Astrocyte (in vitro differentiated cells and primary cell): ENCODE measurements at regions not wholly inside any gene's neighbourhood (a gene's known extent, or its start where the extent isn't known, plus 50 kb on each side); places are given as distances from the start of the nearest gene placed in this dataset.
"Not testable (repeated sequence)": the region's sequence is repeated elsewhere in the genome, so short reads cannot be mapped to it uniquely, and the experiment has no call there.

ENCODE experiments used
- DNase-seq: peaks from one replicate; pipeline ENCODE4 v3.0.0-alpha.2; 2010; ENCODE audit warnings: low read depth
- FAIRE-seq: peaks from 2 replicates; lab custom pipeline; 2011; peaks lifted over from hg19 to GRCh38; lab: Jason Lieb, UNC
- H2AFZ ChIP-seq: 2 replicates; pipeline ENCODE4 v1.6.0; 2012; ENCODE audit warnings: low read depth, low read length, inconsistent platforms
- H3K27ac ChIP-seq: 2 replicates; pipeline ENCODE4 v1.5.1; 2011; ENCODE audit warnings: low read depth, low read length, inconsistent platforms
- H3K27me3 ChIP-seq: 2 replicates; pipeline ENCODE4 v1.6.0; 2011; ENCODE audit warnings: low read length, inconsistent platforms; ENCODE audit not compliant: insufficient read depth
- H3K36me3 ChIP-seq: 2 replicates; pipeline ENCODE4 v1.5.1; 2011; ENCODE audit warnings: low read length, inconsistent platforms; ENCODE audit not compliant: insufficient read depth
- H3K4me1 ChIP-seq: 2 replicates; pipeline ENCODE4 v1.5.1; 2011; ENCODE audit warnings: low read length, inconsistent platforms; ENCODE audit not compliant: insufficient read depth
- H3K4me2 ChIP-seq: 2 replicates; pipeline ENCODE4 v1.6.0; 2012; ENCODE audit warnings: low read length, inconsistent platforms
- H3K4me3 ChIP-seq: 2 replicates; pipeline ENCODE4 v1.5.1; 2011; ENCODE audit warnings: low read depth, mild to moderate bottlenecking, low read length, inconsistent platforms; ENCODE audit not compliant: insufficient read depth
- H3K79me2 ChIP-seq: 2 replicates; pipeline ENCODE4 v1.6.0; 2012; ENCODE audit warnings: mild to moderate bottlenecking, low read length, inconsistent platforms; ENCODE audit not compliant: insufficient read depth
- H3K9ac ChIP-seq: 2 replicates; pipeline ENCODE4 v1.6.0; 2012; ENCODE audit warnings: mild to moderate bottlenecking, low read length, inconsistent platforms
- H3K9me3 ChIP-seq: 2 replicates; pipeline ENCODE4 v1.5.1; 2012; ENCODE audit warnings: low read depth, mild to moderate bottlenecking, low read length, inconsistent platforms; ENCODE audit not compliant: insufficient read depth
- H4K20me1 ChIP-seq: 2 replicates; pipeline ENCODE4 v1.6.0; 2012; ENCODE audit warnings: low read length, inconsistent platforms; ENCODE audit not compliant: insufficient read depth
- H3K27ac Mint-ChIP-seq: one replicate; pipeline ENCODE4 v1.8.0; 2021; ENCODE audit warnings: mild to moderate bottlenecking, mixed read lengths; ENCODE audit not compliant: unreplicated experiment
- H3K27me3 Mint-ChIP-seq: one replicate; pipeline ENCODE4 v1.8.0; 2021; ENCODE audit warnings: low read depth, mixed read lengths; ENCODE audit not compliant: unreplicated experiment
- H3K36me3 Mint-ChIP-seq: one replicate; pipeline ENCODE4 v1.8.0; 2021; ENCODE audit warnings: low read depth, mixed read lengths; ENCODE audit not compliant: unreplicated experiment
- H3K4me1 Mint-ChIP-seq: one replicate; pipeline ENCODE4 v1.8.0; 2021; ENCODE audit warnings: low read depth, mixed read lengths; ENCODE audit not compliant: unreplicated experiment
- H3K4me3 Mint-ChIP-seq: one replicate; pipeline ENCODE4 v1.8.0; 2021; ENCODE audit warnings: mild to moderate bottlenecking, moderate library complexity, mixed read lengths; ENCODE audit not compliant: unreplicated experiment
- H3K9me3 Mint-ChIP-seq: one replicate; pipeline ENCODE4 v1.8.0; 2021; ENCODE audit warnings: mild to moderate bottlenecking, mixed read lengths; ENCODE audit not compliant: unreplicated experiment
- CTCF ChIP-seq: IDR thresholded peaks from 2 replicates; pipeline ENCODE4 v1.5.1; 2011; ENCODE audit warnings: low read depth, mild to moderate bottlenecking, inconsistent platforms, low read length, moderate library complexity; ENCODE audit not compliant: insufficient read depth
- EZH2 ChIP-seq: IDR thresholded peaks from 2 replicates; pipeline ENCODE4 v1.6.1; 2012; ENCODE audit warnings: mild to moderate bottlenecking, low read length, inconsistent platforms; ENCODE audit not compliant: insufficient read depth

- H3K36me3 Mint-ChIP-seq, H2AFZ ChIP-seq, FAIRE-seq, H3K4me2 ChIP-seq, H3K36me3 ChIP-seq, H3K27me3 ChIP-seq, DNase-seq, H3K4me1 Mint-ChIP-seq, H3K27me3 Mint-ChIP-seq, H3K4me3 ChIP-seq, H3K9me3 Mint-ChIP-seq, H3K27ac ChIP-seq, H3K79me2 ChIP-seq, H3K9me3 ChIP-seq, H3K9ac ChIP-seq, H4K20me1 ChIP-seq, H3K4me1 ChIP-seq, H3K4me3 Mint-ChIP-seq, H3K27ac Mint-ChIP-seq: not testable (repeated sequence)
Observed at GRCh38 chr5:86292811-86293210, 324.9 kb upstream of the COX7C start.

- H2AFZ ChIP-seq, H3K36me3 ChIP-seq: not testable (repeated sequence)
Observed at GRCh38 chr5:86302643-86303042, 315.1 kb upstream of the COX7C start.

GRCh38 chr5:86305050-86305449 is 312.7 kb upstream of the COX7C start:
- not testable (repeated sequence) for H2AFZ ChIP-seq, H3K9me3 ChIP-seq, H3K79me2 ChIP-seq, H3K27me3 ChIP-seq, H3K9ac ChIP-seq, H3K4me3 Mint-ChIP-seq, H4K20me1 ChIP-seq, H3K9me3 Mint-ChIP-seq, H3K4me1 Mint-ChIP-seq, H3K27ac ChIP-seq, H3K27me3 Mint-ChIP-seq, H3K27ac Mint-ChIP-seq, H3K36me3 ChIP-seq, H3K4me3 ChIP-seq, H3K4me1 ChIP-seq, DNase-seq, H3K4me2 ChIP-seq, H3K36me3 Mint-ChIP-seq, FAIRE-seq
- TF ChIP-seq CTCF: peak; percentile 44

More at GRCh38 chr5:86302643-86303042, 315.1 kb upstream of the COX7C start:
- not testable (repeated sequence) for H3K9me3 ChIP-seq, H3K79me2 ChIP-seq, H3K4me1 ChIP-seq, H3K4me3 Mint-ChIP-seq, FAIRE-seq, H3K4me3 ChIP-seq, H3K9ac ChIP-seq, H3K4me2 ChIP-seq, H3K36me3 Mint-ChIP-seq, H3K27me3 ChIP-seq, DNase-seq, H3K27me3 Mint-ChIP-seq, H3K27ac ChIP-seq, H3K4me1 Mint-ChIP-seq, H4K20me1 ChIP-seq, H3K9me3 Mint-ChIP-seq
- H3K27ac Mint-ChIP-seq: peak overlapping the region; percentile 26

- Histone ChIP-seq H3K27ac (no peak overlapping the region), H4K20me1 (no peaks in the 10 kb centered on the region), H3K79me2 (no peaks in the 10 kb centered on the region), H3K9ac (no peak overlapping the region), H3K36me3 (no peaks in the 10 kb centered on the region), H3K27me3 (no peaks in the 10 kb centered on the region), H3K4me1 (no peaks in the 10 kb centered on the region), H3K4me2 (no peak overlapping the region), H2AFZ (no peak overlapping the region), H3K9me3 (no peaks in the 10 kb centered on the region), H3K4me3 (no peak overlapping the region)
- Mint-ChIP-seq H3K4me1 (no peaks in the 10 kb centered on the region), H3K36me3 (no peaks in the 10 kb centered on the region), H3K4me3 (no peak overlapping the region), H3K9me3 (peaks cover 8% of the 10 kb centered on the region), H3K27ac (no peak overlapping the region), H3K27me3 (peaks cover 4% of the 10 kb centered on the region)
- no peak for DNase-seq
- FAIRE-seq: no peak
- TF ChIP-seq CTCF: no peak
- no peak for TF ChIP-seq EZH2
Observed at GRCh38 chr5:86314951-86315350, 302.8 kb upstream of the COX7C start.
